Liver (tissue), 8 donors: ENCODE measurements at regions not wholly inside any gene's neighbourhood (a gene's known extent, or its start where the extent isn't known, plus 50 kb on each side); places are given as distances from the start of the nearest gene placed in this dataset.

ENCODE experiments used
- DNase-seq: peaks from one replicate; pipeline ENCODE4 v3.0.0-alpha.2; 2017; ENCODE audit warnings: low spot score
- H3K27ac ChIP-seq, 2 donors: one replicate each; pipeline ENCODE4 v1.7.0; 2013; ENCODE audit warnings: inconsistent platforms in 2 of 2, low read length in 2 of 2, control low read depth in 1 of 2, low read depth in 1 of 2, mild to moderate bottlenecking in 1 of 2
- H3K27me3 ChIP-seq, 4 donors: one replicate each; pipeline versions ENCODE4 v1.6.1 to v1.7.0; 2013; ENCODE audit warnings: low read length in 3 of 4, inconsistent platforms in 1 of 4, mild to moderate bottlenecking in 1 of 4, moderate library complexity in 1 of 4; ENCODE audit not compliant: control insufficient read depth in 4 of 4, insufficient read depth in 4 of 4
- H3K36me3 ChIP-seq, 4 donors: one replicate each; pipeline versions ENCODE4 v1.6.1 to v1.7.0; 2013; ENCODE audit warnings: low read length in 3 of 4, mild to moderate bottlenecking in 3 of 4, low read depth in 1 of 4, moderate library complexity in 1 of 4; ENCODE audit not compliant: control insufficient read depth in 4 of 4, insufficient read depth in 3 of 4
- H3K4me1 ChIP-seq, 4 donors: one replicate each; pipeline versions ENCODE4 v1.6.1 to v1.7.0; 2013; ENCODE audit warnings: low read length in 3 of 4, mild to moderate bottlenecking in 3 of 4, moderate library complexity in 1 of 4; ENCODE audit not compliant: control insufficient read depth in 4 of 4, insufficient read depth in 4 of 4
- H3K4me3 ChIP-seq, 3 donors: one replicate each; pipeline versions ENCODE4 v1.6.1 to v1.7.0; 2013; ENCODE audit warnings: low read length in 3 of 3, control low read depth in 1 of 3, low read depth in 1 of 3, mild to moderate bottlenecking in 1 of 3
- H3K9ac ChIP-seq, 2 donors: one replicate each; pipeline ENCODE4 v1.7.0; 2013; ENCODE audit warnings: low read length in 2 of 2, mild to moderate bottlenecking in 2 of 2, moderate library complexity in 2 of 2, control low read depth in 1 of 2, low read depth in 1 of 2
- H3K9me3 ChIP-seq, 4 donors: one replicate each; pipeline versions ENCODE4 v1.6.1 to v1.7.0; 2013; ENCODE audit warnings: low read length in 3 of 4; ENCODE audit not compliant: control insufficient read depth in 4 of 4
- ATF3 ChIP-seq: IDR thresholded peaks from 2 replicates; pipeline ENCODE4 v1.6.1; 2016; ENCODE audit warnings: antibody characterized with exemption
- CTCF ChIP-seq: fragments of 150-350 bp; IDR thresholded peaks from 2 replicates; pipeline ENCODE4 v1.5.1; 2017; ENCODE audit warnings: improper control_type of control experiment, low read depth, low read length; ENCODE audit not compliant: missing input control
- EGR1 ChIP-seq, 2 donors: IDR thresholded peaks; 2 replicates each; pipeline ENCODE4 v1.6.1; 2016 to 2018; ENCODE audit warnings: antibody characterized with exemption in 2 of 2, low read depth in 2 of 2
- FOXA1 ChIP-seq: IDR thresholded peaks from 2 replicates; pipeline ENCODE4 v1.6.1; 2016; ENCODE audit warnings: antibody characterized with exemption
- FOXA2 ChIP-seq: IDR thresholded peaks from 2 replicates; pipeline ENCODE4 v1.6.1; 2016; ENCODE audit warnings: antibody characterized with exemption
- GABPA ChIP-seq, 2 donors: IDR thresholded peaks in 1 of 2; conservative IDR thresholded peaks in 1 of 2; 2 replicates each; pipeline ENCODE4 v1.6.1; 2016; ENCODE audit warnings: antibody characterized with exemption in 2 of 2, mild to moderate bottlenecking in 1 of 2, moderate library complexity in 1 of 2
- HNF4A ChIP-seq, 2 donors: conservative IDR thresholded peaks; 2 replicates each; pipeline ENCODE4 v1.6.1; 2016; ENCODE audit warnings: antibody characterized with exemption in 2 of 2, mild to moderate bottlenecking in 2 of 2
- HNF4G ChIP-seq: IDR thresholded peaks from 2 replicates; pipeline ENCODE4 v1.6.1; 2016; ENCODE audit warnings: antibody characterized with exemption
- JUND ChIP-seq, 2 donors: IDR thresholded peaks; 2 replicates each; pipeline ENCODE4 v1.6.1; 2016; ENCODE audit warnings: antibody characterized with exemption in 2 of 2
- MAX ChIP-seq: IDR thresholded peaks from 2 replicates; pipeline ENCODE4 v1.6.1; 2016; ENCODE audit warnings: antibody characterized with exemption
- NR2F2 ChIP-seq: IDR thresholded peaks from 2 replicates; pipeline ENCODE4 v1.6.1; 2016; ENCODE audit warnings: antibody characterized with exemption
- RAD21 ChIP-seq, 2 donors: IDR thresholded peaks; 2 replicates each; pipeline ENCODE4 v1.6.1; 2016; ENCODE audit warnings: antibody characterized with exemption in 2 of 2, mild to moderate bottlenecking in 2 of 2
- REST ChIP-seq: IDR thresholded peaks from 2 replicates; pipeline ENCODE4 v1.6.1; 2016; ENCODE audit warnings: antibody characterized with exemption, mild to moderate bottlenecking
- RXRA ChIP-seq, 2 donors: IDR thresholded peaks; 2 replicates each; pipeline ENCODE4 v1.6.1; 2017 to 2018; ENCODE audit warnings: antibody characterized with exemption in 2 of 2, mild to moderate bottlenecking in 1 of 2
- SP1 ChIP-seq: IDR thresholded peaks from 2 replicates; pipeline ENCODE4 v1.6.1; 2018; ENCODE audit warnings: antibody characterized with exemption, mild to moderate bottlenecking
- TAF1 ChIP-seq: conservative IDR thresholded peaks from 2 replicates; pipeline ENCODE4 v1.6.1; 2016; ENCODE audit warnings: antibody characterized with exemption, mild to moderate bottlenecking
- YY1 ChIP-seq: IDR thresholded peaks from 2 replicates; pipeline ENCODE4 v1.6.1; 2016; ENCODE audit warnings: antibody characterized with exemption, mild to moderate bottlenecking
- ZBTB33 ChIP-seq: IDR thresholded peaks from 2 replicates; pipeline ENCODE4 v1.6.1; 2016; ENCODE audit warnings: antibody characterized with exemption
- WGBS: extraction: QIAGEN DNeasy Blood & Tissue Kit; methylation state at CpG from one replicate; pipeline ENCODE4 v1.1.7; 2013; 5-methylcytosine and 5-hydroxymethylcytosine counted together
- donor health status: healthy.
- donor health status: healthy.
- donor health status: healthy.
- donor health status: healthy.
- donor health status: healthy.

- WGBS = 88% methylated on average over 2 of the region's 2 CpGs
- Histone ChIP-seq H3K27me3 (no peaks in the 10 kb centered on the region), H3K27ac (no peak overlapping the region), H3K9ac (no peak overlapping the region), H3K4me1 (no peaks in the 10 kb centered on the region), H3K4me3 (no peak overlapping the region), H3K36me3 (peaks cover 0 to 34% (median 8%) of the 10 kb centered on the region in 4 donors), H3K9me3 (peaks cover 0 to 6% (median 2%) of the 10 kb centered on the region in 4 donors)
- no peak for TF ChIP-seq JUND (IDR thresholded peaks at IDR 0.05)
- no peak for TF ChIP-seq SP1
- no peak for DNase-seq
Observed at GRCh38 chr1:78255383-78255782, 209.6 kb downstream of the GIPC2 start.

GRCh38 chr1:78255846-78256245 is 210.1 kb downstream of the GIPC2 start:
- DNase-seq = no peak
- Histone ChIP-seq H3K9me3 (peaks cover 0 to 6% (median 4%) of the 10 kb centered on the region in 4 donors), H3K4me3 (no peak overlapping the region), H3K9ac (no peak overlapping the region), H3K27ac (no peak overlapping the region), H3K27me3 (no peaks in the 10 kb centered on the region), H3K36me3 (peaks cover 0 to 30% (median 8%) of the 10 kb centered on the region in 4 donors), H3K4me1 (no peaks in the 10 kb centered on the region)
- WGBS = 78% methylated on average over 1 of the region's 1 CpG
- TF ChIP-seq YY1 = no peak
- TF ChIP-seq SP1 = no peak
- TF ChIP-seq NR2F2 = no peak
- no peak for TF ChIP-seq FOXA2
- TF ChIP-seq ATF3 = no peak
- TF ChIP-seq RXRA (IDR thresholded peaks at IDR 0.05) = no peak
- TF ChIP-seq EGR1 (IDR thresholded peaks at IDR 0.05; ENCODE audit: low read depth in 2 of 2) = no peak
- TF ChIP-seq FOXA1 = no peak

- H3K9ac ChIP-seq = no peak overlapping the region
- H3K4me3 ChIP-seq = no peak overlapping the region
- peaks cover 0 to 18% (median 4%) of the 10 kb centered on the region in 4 donors for H3K9me3 ChIP-seq
- WGBS = 65% methylated on average over 2 of the region's 2 CpGs
- H3K27me3 ChIP-seq = no peaks in the 10 kb centered on the region
- H3K27ac ChIP-seq = no peak overlapping the region
- no peaks in the 10 kb centered on the region for H3K4me1 ChIP-seq
- TF ChIP-seq RAD21 (IDR thresholded peaks at IDR 0.05) = no peak
- TF ChIP-seq GABPA (IDR thresholded peaks at IDR 0.05 in 1 of 2, conservative IDR thresholded peaks at IDR 0.05 in 1 of 2) = no peak
- TF ChIP-seq HNF4A (conservative IDR thresholded peaks at IDR 0.05) = no peak
- no peak for TF ChIP-seq ZBTB33
- no peak for TF ChIP-seq EGR1 (IDR thresholded peaks at IDR 0.05; ENCODE audit: low read depth in 2 of 2)
- TF ChIP-seq TAF1 = no peak
- TF ChIP-seq RXRA (IDR thresholded peaks at IDR 0.05) = no peak
- TF ChIP-seq FOXA2 = no peak
- TF ChIP-seq ATF3 = no peak
- no peak for TF ChIP-seq HNF4G
- TF ChIP-seq YY1 = no peak
- no peak for TF ChIP-seq CTCF
- TF ChIP-seq REST = no peak
- TF ChIP-seq NR2F2 = no peak
- TF ChIP-seq JUND (IDR thresholded peaks at IDR 0.05) = no peak
- TF ChIP-seq FOXA1 = no peak
- TF ChIP-seq SP1 = no peak
- no peak for TF ChIP-seq MAX
- no peak for DNase-seq
- H3K36me3 ChIP-seq = no peaks in the 10 kb centered on the region
Observed at GRCh38 chr1:78263459-78263858, 217.7 kb downstream of the GIPC2 start.
